ENCODE measurements at regions not wholly inside any gene's neighbourhood (a gene's known extent, or its start where the extent isn't known, plus 50 kb on each side); places are given as distances from the start of the nearest gene placed in this dataset.

DNA sequence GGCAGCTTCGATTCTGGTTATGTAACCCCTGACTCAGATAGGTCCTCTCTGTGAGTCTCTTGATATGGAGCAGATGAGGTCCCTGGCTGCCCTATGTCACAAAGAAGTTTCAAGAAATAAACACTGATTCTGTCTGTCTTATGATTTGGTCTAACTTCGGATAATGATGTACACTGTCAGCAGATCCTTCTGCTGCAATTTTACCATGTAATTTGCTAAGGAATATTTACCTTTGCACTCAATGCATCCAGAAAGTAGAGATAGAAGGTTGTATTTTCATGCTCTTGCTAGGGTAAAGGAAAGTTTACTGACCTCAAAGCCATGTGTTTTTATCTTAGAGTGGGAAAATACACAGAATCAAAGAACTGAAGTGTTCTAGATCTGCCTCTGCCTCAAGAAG lies 98.2 kb downstream of the KLF5 start:
- DNase-seq (ENCODE audit: low read depth in 2 of 2, low spot score in 1 of 2), result no peak

DNA sequence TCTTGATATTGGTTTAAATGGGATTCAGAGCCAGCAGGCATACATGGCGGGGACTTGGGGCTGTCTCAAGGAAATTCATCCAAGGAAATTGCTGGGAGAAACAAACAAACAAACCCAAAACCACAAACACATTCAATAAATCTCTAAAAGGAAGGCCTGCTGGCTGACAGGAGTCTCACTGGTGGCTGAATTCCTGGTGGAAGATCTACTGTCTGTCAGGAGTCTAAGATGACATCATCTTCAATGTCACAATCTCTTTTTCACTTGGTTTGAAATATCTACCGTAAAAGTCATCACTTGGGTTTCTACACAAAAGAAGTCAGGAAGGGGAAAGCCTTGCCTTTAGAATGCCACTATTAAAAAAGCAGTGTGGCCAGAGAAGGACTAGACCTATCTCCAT lies 87.9 kb downstream of the KLF5 start:
- DNase-seq (ENCODE audit: low read depth in 2 of 2, low spot score in 1 of 2), result no peak

- DNase-seq (ENCODE audit: low read depth in 2 of 2, low spot score in 1 of 2), result no peak
Observed at GRCh38 chr13:73142071-73142470, 83.3 kb downstream of the KLF5 start.

- DNase-seq (ENCODE audit: low read depth in 2 of 2, low spot score in 1 of 2), result no peak
Observed at GRCh38 chr13:73141292-73141771, 82.5 kb downstream of the KLF5 start.

DNA sequence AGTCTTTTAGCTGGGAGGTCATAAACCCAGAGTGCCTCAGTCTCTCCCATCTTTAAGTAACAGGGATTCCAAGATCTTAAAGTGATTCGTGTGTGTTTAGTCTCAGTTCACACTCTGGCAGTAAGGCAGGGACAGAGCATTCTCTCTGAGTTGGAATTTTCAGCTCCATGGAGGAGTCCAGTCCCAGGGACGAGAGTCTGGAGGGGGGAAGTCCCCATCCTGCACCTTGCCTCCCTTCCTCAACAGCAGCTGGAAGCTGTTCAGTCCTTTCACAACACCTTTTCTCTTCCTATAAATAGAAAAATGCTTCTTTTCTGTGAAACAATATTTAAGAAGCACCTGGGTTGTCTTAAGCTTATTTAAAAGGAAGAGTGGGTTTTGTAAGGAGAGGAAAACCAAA lies 82.0 kb downstream of the KLF5 start:
- no peak for DNase-seq (ENCODE audit: low read depth in 2 of 2, low spot score in 1 of 2)

DNA sequence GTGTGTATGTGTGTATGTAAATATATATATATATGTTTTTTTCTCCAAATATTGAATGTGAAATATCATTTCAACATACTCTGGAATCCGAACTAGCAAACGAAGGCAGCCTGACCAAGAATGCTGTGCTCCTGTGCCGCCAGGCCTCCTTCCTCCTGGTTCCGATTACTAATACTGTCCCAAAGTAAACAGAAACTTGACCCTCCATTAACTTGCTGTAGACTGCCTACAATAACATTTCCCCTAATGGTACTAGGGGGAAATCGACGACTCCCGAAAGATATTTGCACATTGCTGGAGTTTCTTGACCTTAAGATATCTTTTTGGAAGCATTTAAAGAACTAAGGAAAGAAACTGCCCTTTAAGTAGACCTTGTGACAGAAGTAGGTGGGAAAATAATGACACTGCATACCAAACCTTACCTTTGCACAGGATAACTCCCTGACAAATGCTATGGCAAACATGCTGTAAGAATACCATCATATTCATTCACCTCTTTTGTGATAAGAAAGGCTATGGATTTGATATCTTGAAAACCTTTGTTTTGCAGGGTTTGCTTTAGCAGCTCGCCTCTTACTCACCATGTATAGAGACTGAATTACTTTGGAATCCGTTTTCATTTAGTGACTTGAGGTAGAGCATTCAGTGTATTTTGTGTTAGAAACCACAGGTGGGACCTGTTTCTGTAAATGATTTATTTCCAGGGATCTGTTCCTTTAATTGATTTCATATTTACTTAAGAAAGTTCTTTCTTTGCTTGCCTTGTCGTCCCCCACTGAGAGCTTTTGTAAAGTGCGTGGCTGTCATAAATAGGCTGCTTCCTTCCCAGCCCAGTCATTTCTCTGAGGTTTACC lies 80.1 kb downstream of the KLF5 start:
- DNase-seq (ENCODE audit: low read depth in 2 of 2, low spot score in 1 of 2), result no peak

DNA sequence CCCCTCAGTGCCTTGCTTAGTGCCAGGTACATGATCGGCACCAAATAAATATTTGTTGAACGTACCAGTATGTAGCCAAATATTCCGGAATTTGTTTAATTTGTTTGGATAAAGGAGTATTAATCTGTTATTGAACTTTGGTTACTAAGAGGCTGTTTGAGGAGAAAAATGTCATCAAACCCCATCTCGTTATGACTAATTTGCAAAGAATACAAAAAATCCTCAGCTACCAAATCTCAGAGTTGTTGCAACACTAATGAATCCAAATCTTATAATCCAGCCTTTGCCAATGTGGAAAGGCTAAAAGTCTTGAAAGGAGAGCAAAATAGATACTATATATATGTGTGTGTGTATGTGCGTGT lies 79.5 kb downstream of the KLF5 start:
- DNase-seq (ENCODE audit: low read depth in 2 of 2, low spot score in 1 of 2), result no peak

- DNase-seq (ENCODE audit: low read depth in 2 of 2, low spot score in 1 of 2), result no peak
Observed at GRCh38 chr13:73136776-73137175, 78.0 kb downstream of the KLF5 start.

DNA sequence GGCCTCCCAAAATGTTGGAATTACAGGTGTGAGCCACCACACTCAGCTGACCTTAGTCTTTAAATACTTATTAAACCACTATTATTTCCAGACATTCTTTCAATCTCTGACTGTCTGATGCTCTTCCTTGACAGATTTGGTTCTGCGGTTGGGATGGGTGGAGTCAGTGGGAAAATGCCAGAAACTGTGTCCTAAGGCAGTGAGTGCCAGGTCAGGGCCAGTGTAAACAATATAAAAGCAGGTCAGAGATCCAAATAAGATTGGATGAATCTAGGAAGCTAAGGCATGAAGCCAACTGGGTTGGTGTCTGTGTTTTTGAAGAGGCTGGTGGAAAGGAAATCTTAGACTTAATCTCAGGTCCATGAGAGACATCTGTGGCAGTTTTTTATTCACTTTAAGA lies 74.7 kb downstream of the KLF5 start:
- DNase-seq (ENCODE audit: low read depth in 2 of 2, low spot score in 1 of 2), result no peak

- DNase-seq (ENCODE audit: low read depth in 2 of 2, low spot score in 1 of 2), result no peak
Observed at GRCh38 chr13:73131247-73131646, 72.4 kb downstream of the KLF5 start.

- DNase-seq (ENCODE audit: low read depth in 2 of 2, low spot score in 1 of 2), result no peak
Observed at GRCh38 chr13:73129023-73129422, 70.2 kb downstream of the KLF5 start.

Measured in stimulated activated CD8-positive, alpha-beta memory T cell treated with anti-CD3 and anti-CD28 coated beads, Interleukin-4, amount 100 ng/mL, for 4 hours (primary cell).